HL-60 (cell line): ENCODE measurements at regions not wholly inside any gene's neighbourhood (a gene's known extent, or its start where the extent isn't known, plus 50 kb on each side); places are given as distances from the start of the nearest gene placed in this dataset.

ENCODE experiments used
- GABPA ChIP-seq: IDR thresholded peaks from 2 replicates; pipeline ENCODE4 v1.6.1; 2012; ENCODE audit warnings: low read depth
- POLR2AphosphoS5 ChIP-seq: IDR thresholded peaks from 2 replicates; pipeline ENCODE4 v1.6.1; 2012; ENCODE audit warnings: low read depth
- TF ChIP-seq, protein P1 (sequence below): IDR thresholded peaks from one replicate; pipeline ENCODE4 v1.5.1; 2011; ENCODE audit warnings: low read length, control low read depth, inconsistent platforms; ENCODE audit not compliant: insufficient read depth
- TF ChIP-seq, protein P2 (sequence below): IDR thresholded peaks from 2 replicates; pipeline ENCODE4 v1.6.1; 2012; ENCODE audit warnings: low read depth; ENCODE audit not compliant: insufficient replicate concordance

DNA sequence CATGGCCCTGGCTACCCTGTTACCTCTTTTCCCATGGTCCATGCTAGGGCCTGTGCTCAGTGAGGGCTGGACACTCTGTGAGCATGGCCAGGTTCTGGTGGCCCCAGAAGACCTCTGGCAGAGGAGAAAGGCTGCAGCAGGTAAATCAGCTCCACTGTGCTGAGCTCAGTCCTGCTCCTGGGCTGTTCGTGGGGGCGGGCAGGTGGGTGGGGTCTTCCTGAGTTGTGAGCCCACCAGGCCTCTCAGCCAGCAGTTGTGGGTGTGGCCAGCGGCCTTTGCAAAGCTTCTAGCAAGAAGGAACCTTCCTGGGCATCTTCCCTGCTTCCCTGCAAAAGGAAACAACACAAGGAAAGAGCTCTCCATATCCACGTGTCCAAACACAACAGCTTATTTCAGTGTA is 85.3 kb upstream of the STX18 start:
- TF ChIP-seq, protein P1, sequence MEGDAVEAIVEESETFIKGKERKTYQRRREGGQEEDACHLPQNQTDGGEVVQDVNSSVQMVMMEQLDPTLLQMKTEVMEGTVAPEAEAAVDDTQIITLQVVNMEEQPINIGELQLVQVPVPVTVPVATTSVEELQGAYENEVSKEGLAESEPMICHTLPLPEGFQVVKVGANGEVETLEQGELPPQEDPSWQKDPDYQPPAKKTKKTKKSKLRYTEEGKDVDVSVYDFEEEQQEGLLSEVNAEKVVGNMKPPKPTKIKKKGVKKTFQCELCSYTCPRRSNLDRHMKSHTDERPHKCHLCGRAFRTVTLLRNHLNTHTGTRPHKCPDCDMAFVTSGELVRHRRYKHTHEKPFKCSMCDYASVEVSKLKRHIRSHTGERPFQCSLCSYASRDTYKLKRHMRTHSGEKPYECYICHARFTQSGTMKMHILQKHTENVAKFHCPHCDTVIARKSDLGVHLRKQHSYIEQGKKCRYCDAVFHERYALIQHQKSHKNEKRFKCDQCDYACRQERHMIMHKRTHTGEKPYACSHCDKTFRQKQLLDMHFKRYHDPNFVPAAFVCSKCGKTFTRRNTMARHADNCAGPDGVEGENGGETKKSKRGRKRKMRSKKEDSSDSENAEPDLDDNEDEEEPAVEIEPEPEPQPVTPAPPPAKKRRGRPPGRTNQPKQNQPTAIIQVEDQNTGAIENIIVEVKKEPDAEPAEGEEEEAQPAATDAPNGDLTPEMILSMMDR: no peak
- TF ChIP-seq, protein P2, sequence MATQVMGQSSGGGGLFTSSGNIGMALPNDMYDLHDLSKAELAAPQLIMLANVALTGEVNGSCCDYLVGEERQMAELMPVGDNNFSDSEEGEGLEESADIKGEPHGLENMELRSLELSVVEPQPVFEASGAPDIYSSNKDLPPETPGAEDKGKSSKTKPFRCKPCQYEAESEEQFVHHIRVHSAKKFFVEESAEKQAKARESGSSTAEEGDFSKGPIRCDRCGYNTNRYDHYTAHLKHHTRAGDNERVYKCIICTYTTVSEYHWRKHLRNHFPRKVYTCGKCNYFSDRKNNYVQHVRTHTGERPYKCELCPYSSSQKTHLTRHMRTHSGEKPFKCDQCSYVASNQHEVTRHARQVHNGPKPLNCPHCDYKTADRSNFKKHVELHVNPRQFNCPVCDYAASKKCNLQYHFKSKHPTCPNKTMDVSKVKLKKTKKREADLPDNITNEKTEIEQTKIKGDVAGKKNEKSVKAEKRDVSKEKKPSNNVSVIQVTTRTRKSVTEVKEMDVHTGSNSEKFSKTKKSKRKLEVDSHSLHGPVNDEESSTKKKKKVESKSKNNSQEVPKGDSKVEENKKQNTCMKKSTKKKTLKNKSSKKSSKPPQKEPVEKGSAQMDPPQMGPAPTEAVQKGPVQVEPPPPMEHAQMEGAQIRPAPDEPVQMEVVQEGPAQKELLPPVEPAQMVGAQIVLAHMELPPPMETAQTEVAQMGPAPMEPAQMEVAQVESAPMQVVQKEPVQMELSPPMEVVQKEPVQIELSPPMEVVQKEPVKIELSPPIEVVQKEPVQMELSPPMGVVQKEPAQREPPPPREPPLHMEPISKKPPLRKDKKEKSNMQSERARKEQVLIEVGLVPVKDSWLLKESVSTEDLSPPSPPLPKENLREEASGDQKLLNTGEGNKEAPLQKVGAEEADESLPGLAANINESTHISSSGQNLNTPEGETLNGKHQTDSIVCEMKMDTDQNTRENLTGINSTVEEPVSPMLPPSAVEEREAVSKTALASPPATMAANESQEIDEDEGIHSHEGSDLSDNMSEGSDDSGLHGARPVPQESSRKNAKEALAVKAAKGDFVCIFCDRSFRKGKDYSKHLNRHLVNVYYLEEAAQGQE: no peak
- TF ChIP-seq POLR2AphosphoS5: no peak
- TF ChIP-seq GABPA: no peak
